ENCODE measurements at regions not wholly inside any gene's neighbourhood (a gene's known extent, or its start where the extent isn't known, plus 50 kb on each side); places are given as distances from the start of the nearest gene placed in this dataset.
"Not testable (repeated sequence)": the region's sequence is repeated elsewhere in the genome, so short reads cannot be mapped to it uniquely, and the experiment has no call there.

DNA sequence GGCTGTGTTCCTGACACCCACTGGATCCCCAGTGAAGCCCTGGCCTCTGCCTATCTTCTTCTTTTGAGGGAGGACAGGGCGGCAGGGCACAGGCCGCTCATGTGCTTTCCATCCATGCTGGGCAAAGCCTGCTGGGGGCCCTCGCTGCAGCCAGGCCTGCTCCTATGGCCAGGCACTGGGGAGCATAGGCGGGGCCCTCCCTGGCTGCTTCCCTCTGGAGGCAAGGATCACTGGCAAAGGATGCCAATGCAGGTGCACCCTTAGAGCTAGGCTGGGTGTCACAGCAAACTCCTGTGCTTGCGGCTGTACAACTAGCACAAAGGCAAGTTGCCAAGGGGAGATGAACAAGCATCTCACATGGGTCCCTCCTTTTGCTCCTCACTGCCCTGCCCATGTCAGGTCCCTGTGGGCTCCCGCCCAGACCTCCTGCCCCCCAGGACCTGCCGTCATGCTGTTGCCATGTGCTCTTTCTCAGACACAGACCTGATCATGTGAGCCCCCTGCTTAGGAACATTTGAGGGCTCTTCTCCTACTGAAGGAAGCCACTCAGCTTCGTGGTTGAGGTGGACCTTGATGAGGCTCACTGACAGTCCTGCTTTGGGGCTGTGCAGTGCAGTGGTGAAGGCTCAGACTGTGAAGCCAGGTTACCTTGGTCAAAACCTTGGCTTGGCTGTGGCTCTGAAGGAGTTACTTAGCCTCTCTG is 393.6 kb downstream of the PTPRU start:
- Histone ChIP-seq H3K27ac (ENCODE audit: low read length) (no peak overlapping the region), H3K4me1 (ENCODE audit: control insufficient read depth, low read depth, low read length) (no peaks in the 10 kb centered on the region), H3K4me3 (ENCODE audit: low read length) (no peak overlapping the region), H3K9me3 (ENCODE audit: control insufficient read depth, low read depth, low read length) (no peaks in the 10 kb centered on the region), H3K36me3 (ENCODE audit: control insufficient read depth, low read depth, low read length) (no peaks in the 10 kb centered on the region), H3K27me3 (ENCODE audit: control insufficient read depth, insufficient read depth, low read length) (no peaks in the 10 kb centered on the region), H3K9ac (ENCODE audit: low read length) (no peak overlapping the region)

DNA sequence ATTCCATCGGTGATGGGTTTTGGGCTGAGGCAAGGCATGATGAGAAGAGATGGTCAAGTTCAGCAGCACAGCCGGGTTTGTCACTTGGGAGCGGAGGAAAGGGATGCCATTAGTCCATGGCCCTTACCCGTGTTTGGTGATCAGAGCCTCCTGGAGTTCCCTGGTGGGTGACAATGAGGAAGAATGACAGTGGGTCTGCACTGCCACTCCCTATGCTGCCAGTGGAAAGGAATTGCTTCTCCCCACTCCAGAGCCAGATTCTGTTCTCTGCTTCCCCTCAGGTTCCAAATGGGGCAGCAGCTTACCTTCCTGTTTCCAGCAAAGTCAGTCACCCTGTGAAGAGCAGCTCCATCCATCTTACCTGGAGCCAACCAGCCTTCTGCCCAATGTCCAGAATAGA is 393.1 kb downstream of the PTPRU start:
- Histone ChIP-seq H3K27ac (ENCODE audit: low read length) (no peak overlapping the region), H3K4me1 (ENCODE audit: control insufficient read depth, low read depth, low read length) (no peaks in the 10 kb centered on the region), H3K27me3 (ENCODE audit: control insufficient read depth, insufficient read depth, low read length) (no peaks in the 10 kb centered on the region), H3K36me3 (ENCODE audit: control insufficient read depth, low read depth, low read length) (no peaks in the 10 kb centered on the region), H3K9me3 (ENCODE audit: control insufficient read depth, low read depth, low read length) (no peaks in the 10 kb centered on the region), H3K9ac (ENCODE audit: low read length) (no peak overlapping the region), H3K4me3 (ENCODE audit: low read length) (no peak overlapping the region)

DNA sequence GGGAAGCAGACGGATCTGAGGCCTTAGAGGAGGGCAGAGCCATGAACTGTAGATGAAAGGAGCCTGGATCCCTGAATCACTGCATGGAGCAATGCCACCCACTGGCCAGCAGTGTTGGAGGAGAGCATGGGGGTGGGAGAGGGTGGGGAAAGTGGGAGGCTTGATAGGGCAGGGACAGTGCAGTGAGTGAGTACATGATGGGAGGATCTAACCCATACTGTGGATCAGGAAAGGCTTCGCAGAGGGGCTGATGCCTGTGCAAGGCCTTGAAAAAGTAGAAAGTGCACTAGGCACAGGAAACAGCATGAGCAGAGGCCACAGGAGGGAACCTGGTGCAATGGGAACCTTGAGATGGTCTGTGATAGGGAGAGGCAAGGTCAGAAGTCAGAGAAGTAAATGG is 391.9 kb downstream of the PTPRU start:
- Histone ChIP-seq H3K4me1 (ENCODE audit: control insufficient read depth, low read depth, low read length) (no peaks in the 10 kb centered on the region), H3K4me3 (ENCODE audit: low read length) (no peak overlapping the region), H3K9ac (ENCODE audit: low read length) (no peak overlapping the region), H3K27me3 (ENCODE audit: control insufficient read depth, insufficient read depth, low read length) (no peaks in the 10 kb centered on the region), H3K27ac (ENCODE audit: low read length) (no peak overlapping the region), H3K36me3 (ENCODE audit: control insufficient read depth, low read depth, low read length) (no peaks in the 10 kb centered on the region), H3K9me3 (ENCODE audit: control insufficient read depth, low read depth, low read length) (no peaks in the 10 kb centered on the region)

DNA sequence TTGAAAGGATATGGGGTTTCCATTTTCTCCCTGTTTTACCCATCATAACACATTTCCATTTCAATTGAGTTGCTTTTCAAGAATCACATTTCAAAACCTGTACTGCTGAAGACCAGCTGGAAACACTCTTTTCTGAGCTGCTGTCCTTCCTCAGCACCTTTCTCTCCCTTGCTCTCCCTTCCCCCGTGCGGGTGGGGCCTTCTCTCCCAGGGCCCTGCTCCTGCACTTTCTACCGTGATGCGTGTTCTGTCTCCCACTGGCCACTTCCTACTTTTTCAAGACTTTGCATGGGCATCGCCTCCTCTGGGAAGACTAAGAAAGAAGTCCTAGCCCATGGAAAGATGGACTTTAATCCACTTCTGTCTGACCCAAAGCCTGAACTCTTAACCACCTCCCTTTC is 390.4 kb downstream of the PTPRU start:
- Histone ChIP-seq H3K4me1 (ENCODE audit: control insufficient read depth, low read depth, low read length) (no peaks in the 10 kb centered on the region), H3K9ac (ENCODE audit: low read length) (no peak overlapping the region), H3K9me3 (ENCODE audit: control insufficient read depth, low read depth, low read length) (no peaks in the 10 kb centered on the region), H3K27me3 (ENCODE audit: control insufficient read depth, insufficient read depth, low read length) (no peaks in the 10 kb centered on the region), H3K36me3 (ENCODE audit: control insufficient read depth, low read depth, low read length) (no peaks in the 10 kb centered on the region), H3K27ac (ENCODE audit: low read length) (no peak overlapping the region), H3K4me3 (ENCODE audit: low read length) (no peak overlapping the region)

DNA sequence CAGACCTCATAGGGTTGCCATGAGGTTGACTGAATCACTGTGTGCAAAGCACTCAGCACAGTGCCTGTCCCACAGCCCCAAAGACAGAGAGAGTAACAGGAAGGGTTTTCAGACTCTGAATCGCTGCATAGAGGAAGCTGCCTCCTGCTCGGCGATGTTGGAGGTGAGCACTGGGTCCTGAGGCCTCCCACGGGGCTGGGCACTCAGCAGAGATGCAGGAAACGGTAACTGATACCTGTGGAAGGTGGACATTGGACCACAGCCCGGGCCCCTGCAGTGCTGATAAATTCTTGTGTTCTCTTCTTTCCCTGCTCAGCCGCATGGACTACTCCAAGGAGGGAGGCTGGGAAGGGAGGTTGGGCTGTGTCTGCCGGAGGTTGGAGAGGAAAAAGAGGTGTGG is 389.7 kb downstream of the PTPRU start:
- no peak overlapping the region for H3K27ac ChIP-seq (ENCODE audit: low read length)
- H3K4me3 ChIP-seq (ENCODE audit: low read length): no peak overlapping the region
- no peaks in the 10 kb centered on the region for H3K36me3 ChIP-seq (ENCODE audit: control insufficient read depth, low read depth, low read length)
- H3K9me3 ChIP-seq (ENCODE audit: control insufficient read depth, low read depth, low read length): no peaks in the 10 kb centered on the region
- no peak overlapping the region for H3K9ac ChIP-seq (ENCODE audit: low read length)
- H3K27me3 ChIP-seq (ENCODE audit: control insufficient read depth, insufficient read depth, low read length): no peaks in the 10 kb centered on the region
- no peaks in the 10 kb centered on the region for H3K4me1 ChIP-seq (ENCODE audit: control insufficient read depth, low read depth, low read length)

DNA sequence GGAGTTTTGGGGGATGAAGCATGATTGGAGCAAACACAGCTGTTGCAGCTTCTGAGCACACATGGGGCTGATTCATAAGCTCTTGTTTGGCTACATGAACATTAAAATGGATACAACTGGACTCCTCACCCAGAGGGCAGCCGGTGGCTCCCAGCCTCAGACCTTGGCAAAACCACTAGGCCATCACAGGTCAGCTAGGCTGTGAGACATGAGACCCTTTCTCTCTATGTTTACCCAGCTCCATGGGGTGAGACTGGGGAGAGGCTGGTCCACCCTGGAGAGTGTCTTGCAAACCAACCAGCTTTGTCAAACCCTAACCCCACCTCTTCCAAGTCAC is 388.7 kb downstream of the PTPRU start:
- H3K4me1 ChIP-seq (ENCODE audit: control insufficient read depth, low read depth, low read length): no peaks in the 10 kb centered on the region
- H3K36me3 ChIP-seq (ENCODE audit: control insufficient read depth, low read depth, low read length): no peaks in the 10 kb centered on the region
- H3K9me3 ChIP-seq (ENCODE audit: control insufficient read depth, low read depth, low read length): no peaks in the 10 kb centered on the region
- no peak overlapping the region for H3K4me3 ChIP-seq (ENCODE audit: low read length)
- H3K27ac ChIP-seq (ENCODE audit: low read length): no peak overlapping the region
- H3K27me3 ChIP-seq (ENCODE audit: control insufficient read depth, insufficient read depth, low read length): no peaks in the 10 kb centered on the region
- H3K9ac ChIP-seq (ENCODE audit: low read length): no peak overlapping the region

DNA sequence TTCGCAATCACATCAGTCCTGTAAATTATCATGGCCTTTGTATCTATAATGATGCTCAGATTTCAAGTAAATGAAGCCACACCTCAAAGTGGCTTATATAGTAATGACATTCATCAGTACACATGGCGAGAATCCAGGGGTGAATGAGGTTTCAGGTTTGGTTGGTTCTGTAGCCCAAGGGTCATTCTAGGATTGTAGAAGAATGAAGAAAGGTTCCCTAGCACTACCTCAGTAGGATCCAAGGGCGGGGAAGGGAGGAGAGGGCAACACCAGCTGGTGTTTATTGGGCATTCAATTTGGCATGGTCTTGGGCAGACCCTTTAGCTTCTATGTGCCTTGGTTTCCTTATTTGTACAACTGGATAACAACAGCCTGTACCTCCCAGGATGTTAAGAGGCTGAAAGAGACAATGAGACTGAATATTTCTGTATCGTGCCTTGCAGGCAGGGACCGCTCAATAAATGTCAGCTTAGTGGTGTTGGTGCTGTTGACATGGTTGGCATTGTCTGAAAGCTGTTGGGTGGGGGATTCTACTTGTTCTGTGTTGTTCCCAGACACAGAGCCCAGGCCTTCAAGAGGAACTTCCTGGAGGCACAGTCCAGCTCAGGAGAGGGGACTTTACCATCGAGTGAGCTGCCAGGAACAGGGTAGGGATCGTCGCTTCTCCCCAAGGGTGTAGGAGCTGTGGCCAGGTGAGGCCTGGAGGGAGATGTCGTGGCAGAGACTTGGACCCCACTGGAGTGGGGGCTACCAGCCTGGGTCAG is 388.2 kb downstream of the PTPRU start:
- no peaks in the 10 kb centered on the region for H3K27me3 ChIP-seq (ENCODE audit: control insufficient read depth, insufficient read depth, low read length)
- no peak overlapping the region for H3K27ac ChIP-seq (ENCODE audit: low read length)
- H3K9me3 ChIP-seq (ENCODE audit: control insufficient read depth, low read depth, low read length): no peaks in the 10 kb centered on the region
- no peaks in the 10 kb centered on the region for H3K4me1 ChIP-seq (ENCODE audit: control insufficient read depth, low read depth, low read length)
- no peak overlapping the region for H3K4me3 ChIP-seq (ENCODE audit: low read length)
- no peaks in the 10 kb centered on the region for H3K36me3 ChIP-seq (ENCODE audit: control insufficient read depth, low read depth, low read length)
- no peak overlapping the region for H3K9ac ChIP-seq (ENCODE audit: low read length)

DNA sequence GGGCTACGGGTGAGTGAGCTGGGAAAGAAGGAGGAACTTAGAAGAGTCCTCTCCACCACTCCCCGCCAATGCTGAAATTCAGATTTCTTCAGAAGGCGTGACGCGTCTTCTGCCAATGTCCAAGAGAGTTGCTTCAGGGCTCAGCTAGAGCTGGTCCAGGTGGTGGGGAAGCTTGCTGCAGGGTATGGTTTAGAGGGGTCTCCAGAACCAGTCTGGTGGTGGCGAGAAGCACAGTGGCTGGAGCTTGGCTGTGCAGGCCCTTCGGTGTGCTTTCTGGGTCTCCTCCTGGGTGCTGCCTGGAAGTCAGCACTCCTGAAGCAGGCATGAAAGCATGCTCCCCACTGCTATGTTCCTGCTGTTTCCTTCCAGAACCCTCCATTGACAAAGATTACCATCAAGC is 387.2 kb downstream of the PTPRU start:
- Histone ChIP-seq H3K4me3 (ENCODE audit: low read length) (no peak overlapping the region), H3K9ac (ENCODE audit: low read length) (no peak overlapping the region), H3K36me3 (ENCODE audit: control insufficient read depth, low read depth, low read length) (no peaks in the 10 kb centered on the region), H3K4me1 (ENCODE audit: control insufficient read depth, low read depth, low read length) (no peaks in the 10 kb centered on the region), H3K9me3 (ENCODE audit: control insufficient read depth, low read depth, low read length) (no peaks in the 10 kb centered on the region), H3K27ac (ENCODE audit: low read length) (no peak overlapping the region), H3K27me3 (ENCODE audit: control insufficient read depth, insufficient read depth, low read length) (no peaks in the 10 kb centered on the region)

DNA sequence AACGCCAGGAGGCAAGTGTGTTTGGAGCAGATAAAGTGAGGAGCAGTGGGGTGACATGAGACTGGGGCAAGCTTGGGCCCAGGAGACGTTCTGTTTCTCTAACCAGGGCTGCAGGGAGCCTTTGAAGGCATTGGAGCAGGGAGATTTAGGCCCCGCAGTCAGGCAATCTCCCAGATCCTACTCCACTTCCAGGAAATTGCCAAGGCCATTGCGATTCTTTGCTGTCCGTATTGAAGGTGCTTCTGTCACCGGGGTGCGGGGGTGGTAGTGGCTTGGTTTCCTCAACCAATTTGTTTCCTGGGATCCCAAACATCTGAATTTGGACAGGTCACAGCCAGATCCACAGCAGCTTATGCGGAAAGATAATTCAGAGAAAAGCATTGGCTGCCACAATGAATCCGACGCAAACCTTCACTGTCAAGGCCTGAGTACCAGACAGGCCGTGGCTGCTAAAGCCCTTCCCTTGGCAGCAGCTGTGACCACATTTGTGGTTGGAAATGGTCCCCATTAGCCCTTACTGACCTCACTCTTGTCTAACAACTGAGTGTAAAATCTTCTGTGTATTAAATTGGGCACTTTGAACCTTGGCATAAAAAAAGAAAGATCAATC is 385.6 kb downstream of the PTPRU start:
- Histone ChIP-seq H3K27ac (ENCODE audit: low read length) (no peak overlapping the region), H3K9ac (ENCODE audit: low read length) (no peak overlapping the region), H3K27me3 (ENCODE audit: control insufficient read depth, insufficient read depth, low read length) (no peaks in the 10 kb centered on the region), H3K4me3 (ENCODE audit: low read length) (no peak overlapping the region), H3K9me3 (ENCODE audit: control insufficient read depth, low read depth, low read length) (no peaks in the 10 kb centered on the region), H3K4me1 (ENCODE audit: control insufficient read depth, low read depth, low read length) (no peaks in the 10 kb centered on the region), H3K36me3 (ENCODE audit: control insufficient read depth, low read depth, low read length) (no peaks in the 10 kb centered on the region)

DNA sequence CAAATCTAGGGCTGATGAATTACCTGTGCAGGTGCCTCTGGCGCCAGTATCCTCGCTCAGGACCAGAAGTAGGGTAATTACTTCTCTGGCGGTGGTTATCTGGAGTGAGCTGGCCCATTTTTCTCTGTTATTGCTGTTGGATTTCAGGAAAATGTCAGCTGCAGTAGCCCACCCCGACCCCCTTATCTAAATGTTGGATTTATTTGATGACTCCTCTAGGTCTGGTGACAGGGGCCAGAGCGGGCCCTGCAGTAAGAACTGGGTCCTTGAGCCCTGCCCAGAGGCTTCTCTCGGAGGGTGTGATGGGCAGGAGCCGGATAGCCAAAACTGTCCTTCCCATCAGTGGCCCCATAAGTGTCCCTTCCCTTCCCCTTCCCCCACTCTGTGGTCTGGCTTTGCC is 384.3 kb downstream of the PTPRU start:
- Histone ChIP-seq H3K27me3 (ENCODE audit: control insufficient read depth, insufficient read depth, low read length) (no peaks in the 10 kb centered on the region), H3K36me3 (ENCODE audit: control insufficient read depth, low read depth, low read length) (no peaks in the 10 kb centered on the region), H3K9me3 (ENCODE audit: control insufficient read depth, low read depth, low read length) (no peaks in the 10 kb centered on the region), H3K4me1 (ENCODE audit: control insufficient read depth, low read depth, low read length) (no peaks in the 10 kb centered on the region), H3K27ac (ENCODE audit: low read length) (no peak overlapping the region), H3K4me3 (ENCODE audit: low read length) (no peak overlapping the region), H3K9ac (ENCODE audit: low read length) (no peak overlapping the region)

DNA sequence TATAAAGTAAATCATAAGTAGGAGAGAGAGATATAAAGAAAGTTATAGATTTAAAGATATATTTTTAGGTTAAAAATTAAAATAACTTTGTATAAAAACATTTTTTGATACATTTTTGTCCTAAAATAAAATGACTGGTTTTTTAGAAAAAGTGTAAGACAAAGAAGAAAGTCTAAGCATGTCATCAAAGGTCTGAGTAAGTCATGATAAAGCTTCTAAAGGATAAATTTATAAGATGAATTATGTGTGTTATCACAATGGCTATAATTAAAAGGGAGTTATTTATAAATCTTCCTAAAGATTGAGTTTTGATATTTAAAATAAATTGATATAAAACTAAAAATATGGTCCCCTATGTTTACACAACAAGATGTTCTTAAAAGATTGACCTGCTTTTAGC is 370.9 kb downstream of the PTPRU start:
- H3K27me3 ChIP-seq (ENCODE audit: control insufficient read depth, insufficient read depth, low read length): no peaks in the 10 kb centered on the region
- no peak overlapping the region for H3K4me3 ChIP-seq (ENCODE audit: low read length)
- no peak overlapping the region for H3K27ac ChIP-seq (ENCODE audit: low read length)
- H3K9me3 ChIP-seq (ENCODE audit: control insufficient read depth, low read depth, low read length): peaks cover 29% of the 10 kb centered on the region
- H3K36me3 ChIP-seq (ENCODE audit: control insufficient read depth, low read depth, low read length): no peaks in the 10 kb centered on the region
- no peaks in the 10 kb centered on the region for H3K4me1 ChIP-seq (ENCODE audit: control insufficient read depth, low read depth, low read length)
- H3K9ac ChIP-seq (ENCODE audit: low read length): no peak overlapping the region

DNA sequence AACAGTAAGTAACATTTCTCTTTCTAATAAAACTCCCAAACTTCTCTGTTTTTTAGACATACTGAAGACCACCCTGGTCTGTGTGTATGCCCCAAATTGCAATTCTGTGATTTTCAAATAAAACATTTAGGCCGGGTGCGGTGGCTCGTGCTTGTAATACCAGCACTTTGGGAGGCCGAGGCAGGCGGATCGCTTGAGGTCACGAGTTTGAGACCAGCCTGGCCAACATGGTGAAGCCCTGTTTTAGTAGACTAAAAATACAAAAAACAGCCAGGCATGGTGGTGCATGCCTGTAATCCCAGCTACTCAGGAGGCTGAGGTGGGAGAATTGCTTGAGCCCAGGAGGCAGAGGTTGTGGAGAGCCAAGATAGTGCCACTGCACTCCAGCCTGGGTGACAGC is 368.5 kb downstream of the PTPRU start:
- not testable (repeated sequence) for H3K27ac ChIP-seq (ENCODE audit: low read length); H3K36me3 ChIP-seq (ENCODE audit: control insufficient read depth, low read depth, low read length); H3K4me1 ChIP-seq (ENCODE audit: control insufficient read depth, low read depth, low read length); H3K27me3 ChIP-seq (ENCODE audit: control insufficient read depth, insufficient read depth, low read length); H3K9ac ChIP-seq (ENCODE audit: low read length); H3K4me3 ChIP-seq (ENCODE audit: low read length)
- H3K9me3 ChIP-seq (ENCODE audit: control insufficient read depth, low read depth, low read length): peaks cover 29% of the 10 kb centered on the region

Data from iPS-18a (cell line).